ENCODE measurements at regions not wholly inside any gene's neighbourhood (a gene's known extent, or its start where the extent isn't known, plus 50 kb on each side); places are given as distances from the start of the nearest gene placed in this dataset.
"Not testable (repeated sequence)": the region's sequence is repeated elsewhere in the genome, so short reads cannot be mapped to it uniquely, and the experiment has no call there.

DNA sequence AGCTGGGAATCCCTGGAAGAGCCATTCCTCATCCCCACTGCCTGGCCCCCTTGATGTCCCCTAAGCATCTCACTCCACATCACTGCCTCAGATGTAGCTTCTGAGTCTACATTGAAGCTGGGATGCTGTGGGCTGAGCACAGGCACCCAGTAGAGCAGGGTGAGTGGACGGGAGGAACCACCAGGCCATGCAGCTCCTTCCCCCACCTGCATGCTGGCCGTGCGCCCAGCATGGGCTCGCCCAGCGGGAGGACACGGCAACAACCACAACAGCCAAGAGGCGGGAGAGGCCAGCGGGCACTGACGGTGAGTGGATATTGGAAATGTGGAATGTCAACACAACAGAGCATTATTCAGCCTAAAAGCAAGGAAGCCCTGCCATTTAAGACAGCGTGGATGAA is 310.9 kb downstream of the ADGRD1 start:
- DNase-seq: no peak
- Histone ChIP-seq H3K9me3 (no peaks in the 10 kb centered on the region), H3K4me1 (peaks cover 0 to 6% of the 10 kb centered on the region in 2 donors), H3K27me3 (no peaks in the 10 kb centered on the region), H3K4me3 (no peak overlapping the region), H3K27ac (no peak overlapping the region), H3K36me3 (no peaks in the 10 kb centered on the region)
- no peak for ATAC-seq
- intact Hi-C loops (cut with DNase I; ENCODE audit: low total_unique reads) (no loop called here), in situ Hi-C loops (cut with MboI; ENCODE audit: low sequenced_read_pairs in 4 of 4) (no loop called here)
- TF ChIP-seq CTCF (IDR thresholded peaks at IDR 0.05 in 4 of 5, conservative IDR thresholded peaks at IDR 0.05 in 1 of 5): no peak
- no peak for TF ChIP-seq POLR2A (IDR thresholded peaks at IDR 0.05)

- ATAC-seq (no peak), DNase-seq (no peak)
- in situ Hi-C loops (cut with MboI; ENCODE audit: low sequenced_read_pairs in 4 of 4) (no loop called here), intact Hi-C loops (cut with DNase I; ENCODE audit: low total_unique reads) (no loop called here)
- no peaks in the 10 kb centered on the region for H3K27me3 ChIP-seq
- H3K9me3 ChIP-seq: no peaks in the 10 kb centered on the region
- no peaks in the 10 kb centered on the region for H3K36me3 ChIP-seq
- H3K27ac ChIP-seq: no peak overlapping the region
- H3K4me1 ChIP-seq: peaks cover 0 to 6% of the 10 kb centered on the region in 2 donors
- no peak for TF ChIP-seq POLR2A (IDR thresholded peaks at IDR 0.05)
- TF ChIP-seq CTCF (IDR thresholded peaks at IDR 0.05 in 4 of 5, conservative IDR thresholded peaks at IDR 0.05 in 1 of 5): no peak
- H3K4me3 ChIP-seq: no peak overlapping the region
These were observed 313.1 kb downstream of the ADGRD1 start for GRCh38 chr12:131266591-131267467.

DNA sequence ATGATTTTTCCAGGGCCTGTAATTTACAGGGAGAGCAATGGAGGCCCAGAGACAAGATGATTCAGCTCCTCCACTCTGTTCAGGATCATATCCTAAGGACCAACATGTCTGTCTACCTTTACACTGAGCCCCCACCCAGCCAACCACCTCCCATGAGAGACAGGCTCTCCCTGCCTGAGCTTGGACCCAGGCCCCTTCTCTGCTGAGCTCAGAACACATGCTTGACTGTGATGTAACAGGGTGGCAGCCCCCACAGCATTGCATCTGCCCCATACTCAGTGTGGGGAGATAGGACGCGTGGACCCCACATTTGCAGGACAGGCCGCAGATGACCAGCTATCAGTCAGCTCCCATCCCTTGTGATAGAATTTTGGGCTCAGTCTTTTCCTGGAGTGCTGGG is 313.9 kb downstream of the ADGRD1 start:
- in situ Hi-C loops (cut with MboI; ENCODE audit: low sequenced_read_pairs in 4 of 4) (no loop called here), intact Hi-C loops (cut with DNase I; ENCODE audit: low total_unique reads) (no loop called here)
- Histone ChIP-seq H3K27ac (no peak overlapping the region), H3K27me3 (no peaks in the 10 kb centered on the region), H3K9me3 (no peaks in the 10 kb centered on the region), H3K36me3 (no peaks in the 10 kb centered on the region), H3K4me1 (peaks cover 0 to 6% of the 10 kb centered on the region in 2 donors), H3K4me3 (no peak overlapping the region)
- DNase-seq: no peak
- TF ChIP-seq POLR2A (IDR thresholded peaks at IDR 0.05) (no peak), CTCF (IDR thresholded peaks at IDR 0.05 in 4 of 5, conservative IDR thresholded peaks at IDR 0.05 in 1 of 5) (no peak)
- ATAC-seq: no peak

DNA sequence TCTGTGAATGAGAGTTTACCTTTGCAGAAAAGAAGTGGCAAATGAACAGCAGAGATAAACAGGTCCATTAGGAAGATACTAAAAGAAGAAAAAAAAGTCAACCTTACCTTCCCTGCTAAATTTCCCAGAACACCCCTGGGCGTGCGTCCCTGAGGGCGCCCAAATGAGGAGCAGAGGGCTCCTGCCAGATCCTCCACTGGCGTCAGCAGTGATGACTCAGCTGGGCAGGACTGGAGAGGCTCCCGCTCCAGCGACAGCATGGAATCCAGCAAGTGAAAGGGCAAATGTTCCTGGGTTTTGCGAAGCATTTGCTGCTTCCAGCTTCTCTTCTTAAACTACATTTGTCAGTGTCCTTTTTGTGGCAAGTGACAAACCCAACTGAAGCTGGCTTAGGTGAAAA is 314.4 kb downstream of the ADGRD1 start:
- H3K27ac ChIP-seq; H3K4me1 ChIP-seq; H3K9me3 ChIP-seq; in situ Hi-C loops (cut with MboI; ENCODE audit: low sequenced_read_pairs in 4 of 4); H3K36me3 ChIP-seq; H3K27me3 ChIP-seq; intact Hi-C loops (cut with DNase I; ENCODE audit: low total_unique reads); H3K4me3 ChIP-seq: not testable (repeated sequence)
- DNase-seq (peak in 1 of 2 donors; percentile 40), ATAC-seq (peak; percentile 70 to 85)

DNA sequence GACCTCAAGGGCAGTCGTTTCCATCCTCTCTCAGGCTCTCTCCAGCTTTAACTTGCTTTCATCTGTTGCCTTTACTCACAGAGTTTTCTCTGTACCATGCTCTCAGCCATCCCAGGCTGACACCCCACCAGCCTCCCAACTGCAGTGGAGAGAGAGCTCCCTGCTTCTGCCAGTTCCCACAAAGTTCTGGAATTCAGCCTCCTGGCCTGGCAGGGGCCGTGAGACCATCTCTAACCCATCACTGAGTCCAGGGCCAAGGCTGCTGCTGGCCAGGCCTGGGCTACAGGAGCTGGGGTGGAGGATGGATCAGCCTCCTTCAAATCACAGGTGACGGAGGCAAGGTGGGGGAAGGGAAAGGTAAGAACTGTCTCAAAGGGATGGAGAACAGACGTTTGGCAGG is 314.9 kb downstream of the ADGRD1 start:
- H3K27ac ChIP-seq; H3K36me3 ChIP-seq; DNase-seq; H3K27me3 ChIP-seq; H3K4me3 ChIP-seq; in situ Hi-C loops (cut with MboI; ENCODE audit: low sequenced_read_pairs in 4 of 4); ATAC-seq; H3K9me3 ChIP-seq; H3K4me1 ChIP-seq; intact Hi-C loops (cut with DNase I; ENCODE audit: low total_unique reads): not testable (repeated sequence)

Measured in gastrocnemius medialis (tissue), 4 donors.